Mesothelial cell of epicardium (in vitro differentiated cells): ENCODE measurements at regions not wholly inside any gene's neighbourhood (a gene's known extent, or its start where the extent isn't known, plus 50 kb on each side); places are given as distances from the start of the nearest gene placed in this dataset.

Experiments
- DNase-seq, 2 experiments: peaks; one replicate each; pipeline ENCODE4 v3.0.0; 2021; ENCODE audit warnings: low spot score in 2 of 2; ENCODE audit not compliant: unreplicated experiment in 2 of 2
- H3K27ac Mint-ChIP-seq: 2 replicates; pipeline ENCODE4 v1.8.0; 2021; ENCODE audit warnings: mixed read lengths
- H3K27me3 Mint-ChIP-seq: 2 replicates; pipeline ENCODE4 v1.8.0; 2021; ENCODE audit warnings: low read depth, mixed read lengths
- H3K36me3 Mint-ChIP-seq: 2 replicates; pipeline ENCODE4 v1.8.0; 2021; ENCODE audit warnings: mixed read lengths
- H3K4me1 Mint-ChIP-seq: 2 replicates; pipeline ENCODE4 v1.8.0; 2021; ENCODE audit warnings: mixed read lengths
- H3K4me3 Mint-ChIP-seq: 2 replicates; pipeline ENCODE4 v1.8.0; 2021; ENCODE audit warnings: mild to moderate bottlenecking, moderate library complexity, mixed read lengths
- H3K9me3 Mint-ChIP-seq: 2 replicates; pipeline ENCODE4 v1.8.0; 2021; ENCODE audit warnings: mixed read lengths
- TF ChIP-seq, protein P1 (sequence below): fragments of 200-600 bp; sonication (generic); IDR thresholded peaks from one replicate; pipeline ENCODE4 v1.5.0; 2021; ENCODE audit warnings: antibody characterized with exemption; ENCODE audit not compliant: unreplicated experiment

DNA sequence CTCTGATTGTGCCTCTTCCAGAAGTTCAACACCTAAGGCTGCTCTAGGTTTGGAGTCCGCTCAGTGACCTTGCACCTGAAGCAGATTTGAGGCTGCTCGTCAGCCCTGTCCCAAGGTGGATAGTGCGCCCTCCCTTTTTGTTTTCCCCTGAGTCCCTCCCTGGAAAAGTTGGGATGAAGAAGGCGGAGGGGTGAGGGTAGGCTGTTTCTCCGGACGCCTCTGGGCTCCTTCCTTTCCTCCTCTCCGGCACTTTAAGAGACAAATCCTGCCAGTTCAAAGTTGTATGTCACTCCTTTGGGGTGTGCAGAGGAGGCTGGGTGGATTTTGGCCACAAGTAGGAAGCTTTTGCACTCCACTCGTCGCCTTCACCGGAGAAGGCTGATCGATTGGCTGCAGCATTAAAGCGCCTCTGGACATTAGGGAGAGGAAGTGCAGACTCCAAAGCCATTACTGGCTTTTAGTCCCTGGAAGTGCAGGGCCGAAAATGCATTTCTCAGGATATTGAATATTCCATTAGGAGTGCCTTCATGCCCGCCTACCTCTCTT lies 81.9 kb upstream of the PRKG1 start:
- H3K4me1 Mint-ChIP-seq, result peaks cover 39% of the 10 kb centered on the region
- TF ChIP-seq, protein P1, sequence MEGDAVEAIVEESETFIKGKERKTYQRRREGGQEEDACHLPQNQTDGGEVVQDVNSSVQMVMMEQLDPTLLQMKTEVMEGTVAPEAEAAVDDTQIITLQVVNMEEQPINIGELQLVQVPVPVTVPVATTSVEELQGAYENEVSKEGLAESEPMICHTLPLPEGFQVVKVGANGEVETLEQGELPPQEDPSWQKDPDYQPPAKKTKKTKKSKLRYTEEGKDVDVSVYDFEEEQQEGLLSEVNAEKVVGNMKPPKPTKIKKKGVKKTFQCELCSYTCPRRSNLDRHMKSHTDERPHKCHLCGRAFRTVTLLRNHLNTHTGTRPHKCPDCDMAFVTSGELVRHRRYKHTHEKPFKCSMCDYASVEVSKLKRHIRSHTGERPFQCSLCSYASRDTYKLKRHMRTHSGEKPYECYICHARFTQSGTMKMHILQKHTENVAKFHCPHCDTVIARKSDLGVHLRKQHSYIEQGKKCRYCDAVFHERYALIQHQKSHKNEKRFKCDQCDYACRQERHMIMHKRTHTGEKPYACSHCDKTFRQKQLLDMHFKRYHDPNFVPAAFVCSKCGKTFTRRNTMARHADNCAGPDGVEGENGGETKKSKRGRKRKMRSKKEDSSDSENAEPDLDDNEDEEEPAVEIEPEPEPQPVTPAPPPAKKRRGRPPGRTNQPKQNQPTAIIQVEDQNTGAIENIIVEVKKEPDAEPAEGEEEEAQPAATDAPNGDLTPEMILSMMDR, result no peak
- DNase-seq, result no peak
- peak overlapping the region; percentile 88 for H3K4me3 Mint-ChIP-seq
- peaks cover 30% of the 10 kb centered on the region for H3K27me3 Mint-ChIP-seq
- H3K9me3 Mint-ChIP-seq, result no peaks in the 10 kb centered on the region
- H3K27ac Mint-ChIP-seq, result peak overlapping the region; percentile 87
- H3K36me3 Mint-ChIP-seq, result no peaks in the 10 kb centered on the region

DNA sequence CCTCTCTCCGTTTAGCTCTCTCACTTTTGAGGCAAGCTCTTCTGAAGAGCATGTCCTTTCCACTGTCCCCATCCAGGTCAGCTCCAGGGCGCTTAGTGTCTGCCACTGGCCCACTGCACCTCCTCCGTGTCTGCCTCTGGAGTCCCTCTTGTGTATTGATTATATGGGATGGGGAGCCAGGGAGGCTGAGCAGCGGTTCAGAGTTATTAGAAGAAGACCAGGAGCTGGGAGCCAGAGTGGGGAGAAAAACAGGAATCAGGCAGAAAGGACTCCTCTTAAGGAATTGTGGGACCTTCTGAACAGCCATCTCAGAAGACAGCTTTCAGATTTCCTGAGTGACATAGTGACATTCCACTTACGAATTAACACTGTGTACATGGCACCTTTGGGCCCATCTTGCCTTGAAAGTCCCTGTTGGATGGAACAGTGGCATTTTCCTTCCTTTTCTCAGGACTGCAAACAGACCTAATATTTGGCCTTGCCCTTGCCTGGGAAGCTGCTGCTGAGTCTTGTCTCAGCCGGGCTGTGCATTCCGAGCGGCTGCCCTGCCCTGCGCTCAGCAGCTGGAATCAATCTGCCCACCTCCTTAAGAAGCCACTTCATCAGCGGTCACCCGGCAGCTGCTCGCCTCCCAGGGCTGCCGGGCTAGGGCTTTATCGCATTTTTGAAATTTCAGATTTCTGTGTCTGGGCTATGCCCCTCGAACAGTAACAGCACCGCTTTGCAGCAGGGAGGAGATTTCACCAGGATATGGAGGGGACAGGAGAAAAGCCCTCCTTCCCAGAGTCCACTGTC lies 81.1 kb upstream of the PRKG1 start:
- H3K9me3 Mint-ChIP-seq, result no peaks in the 10 kb centered on the region
- peak overlapping the region; percentile 87 for H3K27ac Mint-ChIP-seq
- peaks cover 27% of the 10 kb centered on the region for H3K27me3 Mint-ChIP-seq
- peaks cover 43% of the 10 kb centered on the region for H3K4me1 Mint-ChIP-seq
- DNase-seq, result peak in 1 of 2 experiments; percentile 55
- H3K36me3 Mint-ChIP-seq, result no peaks in the 10 kb centered on the region
- TF ChIP-seq, protein P1, result no peak
- peak overlapping the region; percentile 88 for H3K4me3 Mint-ChIP-seq

- H3K27ac Mint-ChIP-seq, result peak overlapping the region; percentile 87
- peaks cover 23% of the 10 kb centered on the region for H3K27me3 Mint-ChIP-seq
- TF ChIP-seq, protein P1, result no peak
- no peaks in the 10 kb centered on the region for H3K9me3 Mint-ChIP-seq
- peaks cover 43% of the 10 kb centered on the region for H3K4me1 Mint-ChIP-seq
- peak overlapping the region; percentile 88 for H3K4me3 Mint-ChIP-seq
- DNase-seq, result no peak
- no peaks in the 10 kb centered on the region for H3K36me3 Mint-ChIP-seq
Observed at GRCh38 chr10:50993771-50994251, 80.5 kb upstream of the PRKG1 start.

GRCh38 chr10:50997461-50997860 lies 76.8 kb upstream of the PRKG1 start:
- H3K36me3 Mint-ChIP-seq, result no peaks in the 10 kb centered on the region
- H3K4me1 Mint-ChIP-seq, result peaks cover 48% of the 10 kb centered on the region
- TF ChIP-seq, protein P1, result no peak
- H3K27me3 Mint-ChIP-seq, result peaks cover 3% of the 10 kb centered on the region
- no peak overlapping the region for H3K4me3 Mint-ChIP-seq
- no peak for DNase-seq
- no peaks in the 10 kb centered on the region for H3K9me3 Mint-ChIP-seq
- H3K27ac Mint-ChIP-seq, result peak overlapping the region; percentile 88

DNA sequence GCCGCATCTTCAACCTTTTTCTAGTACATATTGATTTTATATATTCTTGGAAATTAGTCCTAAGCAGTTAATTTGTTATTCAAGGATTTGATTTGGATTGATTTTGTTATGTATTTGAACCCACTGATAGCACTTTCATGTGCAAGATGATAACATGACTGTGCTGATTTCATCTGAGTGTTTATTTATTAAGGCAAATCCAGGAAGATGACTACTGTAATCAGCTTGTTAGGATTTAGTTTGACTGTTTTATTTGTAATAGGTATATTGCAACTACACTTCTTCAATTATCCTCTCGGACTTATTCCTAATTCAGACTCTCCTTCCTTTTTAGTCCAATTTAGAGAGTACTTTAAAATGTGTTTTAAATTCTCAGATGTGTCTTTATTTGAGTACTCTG lies 75.1 kb upstream of the PRKG1 start:
- DNase-seq, result no peak
- Mint-ChIP-seq H3K27ac (no peak overlapping the region), H3K4me1 (peaks cover 39% of the 10 kb centered on the region), H3K9me3 (no peaks in the 10 kb centered on the region), H3K36me3 (no peaks in the 10 kb centered on the region), H3K27me3 (no peaks in the 10 kb centered on the region), H3K4me3 (no peak overlapping the region)
- TF ChIP-seq, protein P1, result no peak
